Inferior parietal cortex (tissue), 1 donor: ENCODE measurements at regions not wholly inside any gene's neighbourhood (a gene's known extent, or its start where the extent isn't known, plus 50 kb on each side); places are given as distances from the start of the nearest gene placed in this dataset.

ENCODE experiments used
- DNase-seq: peaks from one replicate; pipeline ENCODE4 v3.0.0-alpha.2; 2016; ENCODE audit errors: extremely low spot score

- no peak for DNase-seq
Measured at GRCh38 chr5:3542769-3543168, 52.9 kb upstream of the IRX1 start.

GRCh38 chr5:3542158-3542557, 53.5 kb upstream of the IRX1 start:
- DNase-seq = no peak

GRCh38 chr5:3538886-3539285, 56.7 kb upstream of the IRX1 start:
- no peak for DNase-seq

GRCh38 chr5:3537942-3538341, 57.7 kb upstream of the IRX1 start:
- no peak for DNase-seq

GRCh38 chr5:3535414-3536211, 60.0 kb upstream of the IRX1 start:
- DNase-seq = no peak

GRCh38 chr5:3534997-3535396, 60.6 kb upstream of the IRX1 start:
- DNase-seq = no peak

GRCh38 chr5:3531320-3531986, 64.2 kb upstream of the IRX1 start:
- no peak for DNase-seq

- DNase-seq = no peak
Measured at GRCh38 chr5:3530251-3530650, 65.4 kb upstream of the IRX1 start.

GRCh38 chr5:3526551-3527185, 69.0 kb upstream of the IRX1 start:
- no peak for DNase-seq

GRCh38 chr5:3522491-3522890, 73.1 kb upstream of the IRX1 start:
- DNase-seq = no peak

GRCh38 chr5:3518576-3518975, 77.1 kb upstream of the IRX1 start:
- DNase-seq = no peak

- no peak for DNase-seq
Measured at GRCh38 chr5:3518051-3518450, 77.6 kb upstream of the IRX1 start.

GRCh38 chr5:3517348-3517747, 78.3 kb upstream of the IRX1 start:
- DNase-seq = no peak

- DNase-seq = no peak
Measured at GRCh38 chr5:3512361-3513095, 83.1 kb upstream of the IRX1 start.

GRCh38 chr5:3511934-3512333, 83.7 kb upstream of the IRX1 start:
- DNase-seq = no peak

- no peak for DNase-seq
Measured at GRCh38 chr5:3511519-3511918, 84.1 kb upstream of the IRX1 start.

GRCh38 chr5:3510642-3511417, 84.8 kb upstream of the IRX1 start:
- DNase-seq = no peak

- DNase-seq = no peak
Measured at GRCh38 chr5:3509290-3509689, 86.3 kb upstream of the IRX1 start.

- DNase-seq = no peak
Measured at GRCh38 chr5:3508395-3508794, 87.2 kb upstream of the IRX1 start.

GRCh38 chr5:3490957-3491507, 104.6 kb upstream of the IRX1 start:
- no peak for DNase-seq

GRCh38 chr5:3489239-3489843, 106.3 kb upstream of the IRX1 start:
- no peak for DNase-seq
